ENCODE measurements at regions not wholly inside any gene's neighbourhood (a gene's known extent, or its start where the extent isn't known, plus 50 kb on each side); places are given as distances from the start of the nearest gene placed in this dataset.

GRCh38 chr5:52706775-52707174 lies 80.9 kb upstream of the ITGA1 start:
- H3K4me1 ChIP-seq (ENCODE audit: insufficient read depth, low read length) = peaks cover 4% of the 10 kb centered on the region

DNA sequence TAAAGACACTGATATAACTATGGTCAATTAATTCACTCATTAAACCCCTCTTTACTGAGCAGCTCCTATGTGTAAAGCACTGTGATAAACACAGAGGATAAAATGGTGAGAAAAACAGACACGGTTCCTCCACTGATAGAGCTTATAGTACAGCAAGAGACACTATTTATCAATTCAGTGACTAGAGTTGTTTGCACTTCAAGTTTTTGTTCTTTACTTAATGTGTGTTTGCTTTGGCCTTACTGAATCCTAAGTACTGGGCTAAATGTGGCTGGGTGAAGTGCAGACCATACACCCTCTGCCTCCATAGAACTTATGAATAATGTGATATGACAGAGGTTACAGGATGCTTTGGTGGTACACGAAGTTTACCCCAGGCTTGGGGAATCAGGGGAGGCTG lies 80.1 kb upstream of the ITGA1 start:
- Histone ChIP-seq H3K9ac (ENCODE audit: low read length) (no peak overlapping the region), H3K4me3 (ENCODE audit: low read depth in 1 of 2, low read length in 2 of 2) (no peak overlapping the region), H3K27ac (ENCODE audit: low read depth, low read length) (no peak overlapping the region), H3K4me1 (ENCODE audit: insufficient read depth, low read length) (peaks cover 4% of the 10 kb centered on the region), H3K27me3 (ENCODE audit: control insufficient read depth in 1 of 2, insufficient read depth in 2 of 2, low read length in 2 of 2) (no peaks in the 10 kb centered on the region), H3K36me3 (ENCODE audit: insufficient read depth, low read length) (no peaks in the 10 kb centered on the region), H3K9me3 (ENCODE audit: low read length) (no peaks in the 10 kb centered on the region)

More at GRCh38 chr5:52706775-52707174, 80.9 kb upstream of the ITGA1 start:
- no peak overlapping the region for H3K27ac ChIP-seq (ENCODE audit: low read depth, low read length)
- no peak overlapping the region for H3K4me3 ChIP-seq (ENCODE audit: low read depth in 1 of 2, low read length in 2 of 2)
- no peak overlapping the region for H3K9ac ChIP-seq (ENCODE audit: low read length)
- no peaks in the 10 kb centered on the region for H3K9me3 ChIP-seq (ENCODE audit: low read length)
- no peaks in the 10 kb centered on the region for H3K27me3 ChIP-seq (ENCODE audit: control insufficient read depth in 1 of 2, insufficient read depth in 2 of 2, low read length in 2 of 2)
- no peaks in the 10 kb centered on the region for H3K36me3 ChIP-seq (ENCODE audit: insufficient read depth, low read length)

DNA sequence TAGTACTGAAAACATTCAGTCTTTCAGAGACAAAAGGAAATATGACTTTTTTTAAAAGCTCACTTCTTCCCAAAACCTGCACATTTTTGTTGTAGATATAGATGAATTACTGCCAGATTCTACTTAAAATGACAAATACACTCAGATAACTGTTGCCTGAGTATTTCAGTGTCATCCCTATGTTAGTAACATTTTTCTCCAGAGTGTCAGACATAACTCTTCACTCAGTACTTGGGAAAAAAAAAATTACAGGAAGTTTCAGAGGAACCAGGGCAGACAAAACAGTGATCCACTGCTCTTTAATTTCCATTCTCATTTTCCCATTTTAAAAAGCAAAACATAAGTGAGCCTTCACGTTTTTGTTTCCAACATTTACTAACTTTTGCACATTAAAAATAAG lies 79.3 kb upstream of the ITGA1 start:
- no peak overlapping the region for H3K27ac ChIP-seq (ENCODE audit: low read depth, low read length)

GRCh38 chr5:52709167-52709925 lies 78.4 kb upstream of the ITGA1 start:
- H3K36me3 ChIP-seq (ENCODE audit: insufficient read depth, low read length) = no peaks in the 10 kb centered on the region
- H3K4me3 ChIP-seq (ENCODE audit: low read depth in 1 of 2, low read length in 2 of 2) = no peak overlapping the region
- no peak overlapping the region for H3K27ac ChIP-seq (ENCODE audit: low read depth, low read length)
- H3K4me1 ChIP-seq (ENCODE audit: insufficient read depth, low read length) = peaks cover 4% of the 10 kb centered on the region
- no peaks in the 10 kb centered on the region for H3K9me3 ChIP-seq (ENCODE audit: low read length)
- H3K27me3 ChIP-seq (ENCODE audit: control insufficient read depth in 1 of 2, insufficient read depth in 2 of 2, low read length in 2 of 2) = no peaks in the 10 kb centered on the region
- H3K9ac ChIP-seq (ENCODE audit: low read length) = no peak overlapping the region

More for the DNA sequence above, 79.3 kb upstream of the ITGA1 start:
- Histone ChIP-seq H3K9me3 (ENCODE audit: low read length) (no peaks in the 10 kb centered on the region), H3K4me1 (ENCODE audit: insufficient read depth, low read length) (peaks cover 4% of the 10 kb centered on the region), H3K36me3 (ENCODE audit: insufficient read depth, low read length) (no peaks in the 10 kb centered on the region), H3K27me3 (ENCODE audit: control insufficient read depth in 1 of 2, insufficient read depth in 2 of 2, low read length in 2 of 2) (no peaks in the 10 kb centered on the region), H3K4me3 (ENCODE audit: low read depth in 1 of 2, low read length in 2 of 2) (no peak overlapping the region), H3K9ac (ENCODE audit: low read length) (no peak overlapping the region)

- H3K36me3 ChIP-seq (ENCODE audit: insufficient read depth, low read length) = no peaks in the 10 kb centered on the region
- H3K9me3 ChIP-seq (ENCODE audit: low read length) = no peaks in the 10 kb centered on the region
- no peak overlapping the region for H3K9ac ChIP-seq (ENCODE audit: low read length)
- H3K27me3 ChIP-seq (ENCODE audit: control insufficient read depth in 1 of 2, insufficient read depth in 2 of 2, low read length in 2 of 2) = no peaks in the 10 kb centered on the region
- no peak overlapping the region for H3K27ac ChIP-seq (ENCODE audit: low read depth, low read length)
- H3K4me1 ChIP-seq (ENCODE audit: insufficient read depth, low read length) = peaks cover 4% of the 10 kb centered on the region
- H3K4me3 ChIP-seq (ENCODE audit: low read depth in 1 of 2, low read length in 2 of 2) = no peak overlapping the region
Measured at GRCh38 chr5:52710310-52710971, 77.3 kb upstream of the ITGA1 start.

GRCh38 chr5:52710972-52711596 lies 76.6 kb upstream of the ITGA1 start:
- Histone ChIP-seq H3K36me3 (ENCODE audit: insufficient read depth, low read length) (no peaks in the 10 kb centered on the region), H3K4me1 (ENCODE audit: insufficient read depth, low read length) (peaks cover 4% of the 10 kb centered on the region), H3K4me3 (ENCODE audit: low read depth in 1 of 2, low read length in 2 of 2) (no peak overlapping the region), H3K27me3 (ENCODE audit: control insufficient read depth in 1 of 2, insufficient read depth in 2 of 2, low read length in 2 of 2) (no peaks in the 10 kb centered on the region), H3K9ac (ENCODE audit: low read length) (no peak overlapping the region), H3K27ac (ENCODE audit: low read depth, low read length) (no peak overlapping the region), H3K9me3 (ENCODE audit: low read length) (no peaks in the 10 kb centered on the region)

DNA sequence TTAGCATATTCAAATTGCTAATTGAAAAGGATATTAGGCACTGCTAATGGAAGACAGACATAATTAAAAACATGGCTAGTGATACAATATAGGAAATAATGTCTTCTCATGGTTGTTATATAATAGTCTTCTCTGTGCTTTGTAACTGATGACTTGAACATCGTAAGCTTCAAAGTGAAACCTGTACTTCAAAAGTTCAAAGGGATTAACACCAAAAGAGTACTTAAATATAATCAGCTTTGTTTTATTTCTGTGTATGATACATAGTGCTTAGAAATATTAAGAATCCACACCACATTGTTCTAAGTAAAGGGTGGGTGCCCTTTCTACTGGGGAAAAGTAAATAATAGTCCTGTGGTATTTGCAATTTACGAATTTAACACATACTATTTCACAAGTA lies 75.4 kb upstream of the ITGA1 start:
- peaks cover 4% of the 10 kb centered on the region for H3K4me1 ChIP-seq (ENCODE audit: insufficient read depth, low read length)
- H3K27me3 ChIP-seq (ENCODE audit: control insufficient read depth in 1 of 2, insufficient read depth in 2 of 2, low read length in 2 of 2) = no peaks in the 10 kb centered on the region
- H3K9ac ChIP-seq (ENCODE audit: low read length) = no peak overlapping the region
- H3K27ac ChIP-seq (ENCODE audit: low read depth, low read length) = no peak overlapping the region
- no peaks in the 10 kb centered on the region for H3K9me3 ChIP-seq (ENCODE audit: low read length)
- no peak overlapping the region for H3K4me3 ChIP-seq (ENCODE audit: low read depth in 1 of 2, low read length in 2 of 2)
- H3K36me3 ChIP-seq (ENCODE audit: insufficient read depth, low read length) = no peaks in the 10 kb centered on the region

GRCh38 chr5:52725065-52725746 lies 62.5 kb upstream of the ITGA1 start:
- H3K9me3 ChIP-seq (ENCODE audit: low read length) = no peaks in the 10 kb centered on the region
- H3K9ac ChIP-seq (ENCODE audit: low read length) = peak overlapping the region; percentile 4
- H3K4me3 ChIP-seq (ENCODE audit: low read depth in 1 of 2, low read length in 2 of 2) = no peak overlapping the region
- peak overlapping the region; percentile 49 for H3K27ac ChIP-seq (ENCODE audit: low read depth, low read length)
- H3K4me1 ChIP-seq (ENCODE audit: insufficient read depth, low read length) = peaks cover 36% of the 10 kb centered on the region
- H3K36me3 ChIP-seq (ENCODE audit: insufficient read depth, low read length) = no peaks in the 10 kb centered on the region
- H3K27me3 ChIP-seq (ENCODE audit: control insufficient read depth in 1 of 2, insufficient read depth in 2 of 2, low read length in 2 of 2) = no peaks in the 10 kb centered on the region

DNA sequence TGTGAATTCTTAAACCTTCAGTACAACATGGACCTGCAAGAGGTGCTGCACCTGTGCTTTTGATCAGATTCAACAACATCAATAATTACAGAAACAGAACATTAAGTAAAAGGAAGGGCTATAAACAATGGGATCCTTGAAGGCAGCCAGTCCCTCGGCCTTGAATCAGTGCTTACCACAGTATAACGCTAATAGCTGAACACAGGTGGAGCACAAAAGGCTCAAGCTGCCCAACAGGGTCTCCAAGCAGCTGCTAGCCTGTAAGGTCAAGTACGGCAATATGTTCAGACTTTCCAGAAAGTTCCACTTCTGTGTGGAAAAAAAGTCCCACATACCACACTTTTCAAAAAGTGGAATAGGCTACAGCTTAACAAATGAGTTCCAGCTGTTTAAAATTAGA lies 61.9 kb upstream of the ITGA1 start:
- Histone ChIP-seq H3K4me1 (ENCODE audit: insufficient read depth, low read length) (peaks cover 36% of the 10 kb centered on the region), H3K27me3 (ENCODE audit: control insufficient read depth in 1 of 2, insufficient read depth in 2 of 2, low read length in 2 of 2) (no peaks in the 10 kb centered on the region), H3K4me3 (ENCODE audit: low read depth in 1 of 2, low read length in 2 of 2) (no peak overlapping the region), H3K9ac (ENCODE audit: low read length) (peak overlapping the region; percentile 4), H3K36me3 (ENCODE audit: insufficient read depth, low read length) (no peaks in the 10 kb centered on the region), H3K27ac (ENCODE audit: low read depth, low read length) (peak overlapping the region; percentile 49), H3K9me3 (ENCODE audit: low read length) (no peaks in the 10 kb centered on the region)

DNA sequence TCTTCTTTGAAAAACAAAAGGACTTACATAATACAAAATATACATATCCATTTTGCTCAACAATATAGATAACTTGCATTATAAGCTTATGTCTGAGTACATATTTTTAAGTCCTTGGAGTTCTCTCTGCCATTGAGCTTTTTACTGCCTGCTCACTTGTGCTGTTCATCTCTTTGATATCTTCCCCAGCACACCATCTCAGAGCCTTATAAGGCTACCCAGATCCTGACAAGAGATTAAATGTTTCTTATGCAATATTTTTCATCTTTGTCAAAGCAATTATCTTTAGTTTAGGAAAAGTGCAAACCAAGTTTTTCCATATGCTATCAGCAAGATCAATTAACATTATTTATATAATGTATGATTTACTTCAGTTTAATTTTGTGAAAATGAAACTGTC lies 60.7 kb upstream of the ITGA1 start:
- H3K27ac ChIP-seq (ENCODE audit: low read depth, low read length) = peak overlapping the region; percentile 52
- H3K9me3 ChIP-seq (ENCODE audit: low read length) = no peaks in the 10 kb centered on the region
- peaks cover 36% of the 10 kb centered on the region for H3K4me1 ChIP-seq (ENCODE audit: insufficient read depth, low read length)
- no peaks in the 10 kb centered on the region for H3K27me3 ChIP-seq (ENCODE audit: control insufficient read depth in 1 of 2, insufficient read depth in 2 of 2, low read length in 2 of 2)
- no peak overlapping the region for H3K4me3 ChIP-seq (ENCODE audit: low read depth in 1 of 2, low read length in 2 of 2)
- H3K36me3 ChIP-seq (ENCODE audit: insufficient read depth, low read length) = no peaks in the 10 kb centered on the region
- no peak overlapping the region for H3K9ac ChIP-seq (ENCODE audit: low read length)

- H3K36me3 ChIP-seq (ENCODE audit: insufficient read depth, low read length) = no peaks in the 10 kb centered on the region
- no peaks in the 10 kb centered on the region for H3K9me3 ChIP-seq (ENCODE audit: low read length)
- H3K4me3 ChIP-seq (ENCODE audit: low read depth in 1 of 2, low read length in 2 of 2) = no peak overlapping the region
- H3K9ac ChIP-seq (ENCODE audit: low read length) = no peak overlapping the region
- H3K4me1 ChIP-seq (ENCODE audit: insufficient read depth, low read length) = peaks cover 36% of the 10 kb centered on the region
- H3K27ac ChIP-seq (ENCODE audit: low read depth, low read length) = peak overlapping the region; percentile 46
- no peaks in the 10 kb centered on the region for H3K27me3 ChIP-seq (ENCODE audit: control insufficient read depth in 1 of 2, insufficient read depth in 2 of 2, low read length in 2 of 2)
Measured at GRCh38 chr5:52727576-52727975, 60.1 kb upstream of the ITGA1 start.
